ENCODE measurements at regions not wholly inside any gene's neighbourhood (a gene's known extent, or its start where the extent isn't known, plus 50 kb on each side); places are given as distances from the start of the nearest gene placed in this dataset.
"Not testable (repeated sequence)": the region's sequence is repeated elsewhere in the genome, so short reads cannot be mapped to it uniquely, and the experiment has no call there.

DNA sequence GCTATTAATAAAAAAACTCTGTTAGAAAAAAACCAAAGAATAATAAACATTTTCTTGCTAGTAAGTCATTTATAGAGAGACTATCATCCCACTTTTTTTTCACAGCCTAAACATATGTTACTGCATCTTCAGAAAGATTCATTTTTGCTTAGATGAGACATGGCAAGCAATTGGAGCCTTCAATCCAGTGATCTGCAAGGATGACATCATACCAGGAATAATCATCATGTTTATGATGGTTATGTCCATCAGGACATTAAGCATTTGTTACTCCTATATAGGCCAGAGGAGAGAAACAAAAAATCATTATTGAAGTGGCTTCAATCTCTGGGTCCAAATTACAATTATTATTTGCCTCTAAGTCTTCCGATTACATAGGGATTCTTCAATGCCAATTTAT lies 626.3 kb upstream of the CCNG1 start:
- DNase-seq = no peak

DNA sequence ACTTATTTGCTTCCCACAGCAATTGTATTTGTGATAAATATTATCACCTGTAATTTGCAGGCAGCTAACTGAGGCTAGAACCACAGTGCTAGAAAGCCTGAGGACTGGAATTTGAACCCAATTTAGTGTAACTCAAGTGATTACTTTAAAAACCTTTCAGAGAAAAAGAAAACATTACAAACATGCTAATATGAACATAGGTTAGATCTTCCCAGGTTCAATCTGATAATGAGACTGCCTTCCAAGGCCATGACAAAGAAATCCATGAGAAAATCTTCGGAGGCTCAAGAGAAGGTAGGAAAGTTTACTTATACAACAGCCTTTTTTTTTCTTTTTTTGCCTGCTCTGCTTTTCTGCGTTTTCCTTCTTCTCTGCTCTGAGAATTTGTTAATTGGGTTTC lies 620.6 kb upstream of the CCNG1 start:
- DNase-seq = no peak

DNA sequence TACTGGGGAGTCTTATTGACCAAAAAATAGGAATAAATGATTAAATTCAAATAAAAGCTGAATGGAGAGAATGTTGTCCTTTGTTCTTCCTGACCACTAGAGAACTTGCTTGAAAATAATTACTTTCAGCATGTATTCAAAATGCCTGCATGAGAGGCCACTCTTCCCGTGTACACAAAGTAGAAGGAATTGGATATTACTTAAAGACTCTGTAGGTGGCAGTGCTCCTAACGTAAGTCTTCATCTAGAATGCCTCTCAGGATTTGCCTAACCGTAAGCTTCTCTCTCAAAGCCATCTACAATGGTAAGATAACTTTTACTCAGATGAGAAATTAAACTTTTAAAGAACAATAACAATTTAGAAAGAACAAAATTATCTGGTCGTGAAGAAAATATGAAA lies 620.0 kb upstream of the CCNG1 start:
- no peak for DNase-seq

DNA sequence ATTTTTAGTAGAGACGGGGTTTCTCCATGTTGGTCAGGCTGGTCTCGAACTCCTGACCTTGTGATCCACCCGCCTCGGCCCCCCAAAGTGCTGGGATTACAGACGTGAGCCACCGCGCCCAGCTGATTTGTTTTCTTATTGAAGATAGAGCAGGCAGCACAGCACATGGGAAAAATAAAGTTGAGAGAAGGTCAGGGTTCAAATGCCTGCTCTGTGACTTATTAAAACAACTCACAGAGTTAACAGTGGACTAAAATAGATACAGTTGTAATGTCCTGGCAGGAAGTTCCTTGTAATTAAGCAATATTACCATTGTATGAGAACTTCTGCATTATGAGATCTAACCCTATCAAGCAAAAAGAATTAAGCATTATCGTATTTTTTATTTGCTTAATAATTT lies 615.7 kb upstream of the CCNG1 start:
- DNase-seq = not testable (repeated sequence)

DNA sequence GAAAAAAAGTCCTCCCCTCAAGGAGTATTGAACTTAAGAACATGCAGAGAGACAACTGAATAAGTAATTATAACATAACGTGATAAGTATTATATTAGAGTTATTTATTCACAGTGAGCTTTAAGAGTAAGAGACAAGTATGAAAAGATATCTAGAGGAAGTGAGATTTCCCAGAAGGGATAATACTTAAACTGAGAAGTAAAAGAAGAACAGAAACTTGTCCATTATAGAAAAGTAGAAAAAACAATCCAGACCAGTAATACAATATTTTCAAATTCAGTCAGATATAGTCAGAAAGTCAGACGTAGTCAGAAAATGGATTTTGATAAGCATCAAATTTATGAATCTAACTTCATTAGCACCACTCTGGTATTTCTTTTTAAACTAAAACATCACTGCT lies 613.0 kb upstream of the CCNG1 start:
- no peak for DNase-seq

DNA sequence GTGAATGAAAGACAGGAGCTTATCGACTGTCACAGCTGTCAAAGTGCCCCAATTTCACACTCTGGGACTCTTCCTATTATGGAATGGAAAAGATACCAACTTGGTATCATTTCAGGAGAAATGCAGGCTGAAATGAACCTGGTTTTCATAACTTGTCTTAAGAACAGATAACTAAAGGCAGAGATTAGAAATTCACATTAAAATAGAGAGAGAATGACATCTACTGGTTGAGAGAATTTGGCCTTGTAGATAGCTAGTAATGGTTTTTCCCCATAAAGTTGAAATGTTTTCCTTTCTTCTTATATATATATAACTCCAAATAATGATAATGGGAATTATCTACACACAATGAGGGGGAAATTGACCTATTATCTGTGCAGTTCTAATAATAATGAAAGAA lies 600.2 kb upstream of the CCNG1 start:
- no peak for DNase-seq

DNA sequence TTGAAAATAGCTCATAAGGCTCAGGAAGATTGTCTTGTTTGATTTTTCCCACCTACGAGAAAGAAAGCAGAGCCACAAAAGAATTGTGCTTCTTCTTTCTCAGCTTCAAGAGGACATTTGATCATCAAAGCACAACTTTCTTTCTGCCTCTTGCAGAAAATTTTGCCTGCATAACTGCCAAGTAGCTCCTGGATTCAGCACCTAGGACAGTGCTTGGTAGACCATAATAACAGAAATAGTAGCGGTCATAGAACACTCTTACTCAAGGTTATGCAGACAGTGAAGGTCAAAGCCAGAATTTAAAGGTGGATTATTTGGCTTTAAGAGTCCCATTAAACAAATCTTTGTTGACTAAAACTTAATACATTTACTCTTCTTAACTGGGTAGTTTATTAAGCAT lies 594.7 kb upstream of the CCNG1 start:
- DNase-seq = no peak

DNA sequence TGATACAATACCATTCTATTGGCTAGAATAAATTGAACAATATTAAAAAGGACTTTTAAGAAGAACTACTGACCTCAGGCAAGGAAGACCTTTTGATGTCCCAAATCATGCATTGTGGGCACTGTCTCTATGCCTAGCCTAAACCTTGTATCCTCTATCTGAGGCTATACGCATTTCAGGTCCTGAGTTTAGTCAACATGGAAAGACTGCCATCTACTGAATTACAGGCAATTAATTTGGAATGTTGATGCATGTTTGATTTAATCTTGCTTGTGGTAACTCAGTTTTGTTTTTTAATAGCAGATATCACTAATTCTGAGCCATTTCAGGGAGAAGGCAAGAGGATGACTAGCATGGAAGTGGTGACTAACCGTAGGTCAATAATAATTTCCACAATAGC lies 585.3 kb upstream of the CCNG1 start:
- no peak for DNase-seq

DNA sequence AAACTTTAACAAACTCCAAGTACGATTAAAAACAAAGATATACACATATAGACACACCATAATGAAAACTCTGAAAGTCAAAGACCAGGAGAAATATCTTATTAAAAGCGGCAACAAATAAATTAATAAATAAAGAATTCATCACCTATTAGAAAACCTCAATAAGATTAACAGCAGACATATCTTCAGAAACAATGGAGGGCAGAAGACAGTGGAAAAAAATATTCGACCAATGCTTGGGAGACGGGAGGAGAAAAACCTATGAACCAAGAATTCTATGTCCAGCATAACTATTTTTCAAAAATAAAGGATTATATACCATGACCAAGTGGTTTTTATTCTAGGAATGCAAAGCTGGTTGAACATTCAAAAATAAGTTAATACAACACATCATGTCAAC lies 578.6 kb upstream of the CCNG1 start:
- no peak for DNase-seq

DNA sequence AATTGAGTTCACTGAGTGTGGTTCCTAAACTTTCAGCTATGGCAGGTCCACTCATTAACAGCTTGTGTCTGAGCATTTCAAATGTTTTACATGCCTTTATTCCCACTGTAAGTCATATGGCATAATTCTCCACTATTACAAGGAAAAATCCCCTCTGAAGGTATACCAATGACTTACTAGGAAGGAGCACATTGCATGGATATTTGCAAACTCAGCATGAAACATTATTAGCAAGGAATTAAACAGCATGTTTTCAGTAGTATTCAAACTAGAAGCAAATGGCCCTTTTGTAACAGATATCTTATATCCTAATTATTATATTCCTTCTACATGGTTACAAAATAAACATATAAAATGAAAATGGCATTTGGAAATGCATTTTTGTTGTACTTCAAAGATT lies 566.4 kb upstream of the CCNG1 start:
- DNase-seq = no peak

DNA sequence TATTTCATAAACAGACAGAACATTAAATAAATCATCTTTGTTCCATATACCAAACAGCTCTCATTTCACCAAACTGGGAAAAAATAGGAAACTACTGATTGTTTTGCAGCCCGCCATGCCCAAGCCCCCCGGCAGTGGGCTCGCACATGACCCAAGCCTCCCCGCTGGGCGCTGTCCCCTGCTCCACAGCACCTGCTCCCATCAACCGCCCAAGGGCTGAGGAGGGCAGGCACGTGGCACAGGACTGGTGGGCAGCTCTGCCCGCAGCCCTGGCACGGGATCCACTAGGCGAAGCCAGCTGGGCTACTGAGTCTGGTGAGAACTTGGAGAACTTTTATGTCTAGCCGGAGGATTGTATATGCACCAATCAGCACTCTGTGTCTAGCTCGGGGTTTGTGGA lies 554.8 kb upstream of the CCNG1 start:
- DNase-seq = no peak

DNA sequence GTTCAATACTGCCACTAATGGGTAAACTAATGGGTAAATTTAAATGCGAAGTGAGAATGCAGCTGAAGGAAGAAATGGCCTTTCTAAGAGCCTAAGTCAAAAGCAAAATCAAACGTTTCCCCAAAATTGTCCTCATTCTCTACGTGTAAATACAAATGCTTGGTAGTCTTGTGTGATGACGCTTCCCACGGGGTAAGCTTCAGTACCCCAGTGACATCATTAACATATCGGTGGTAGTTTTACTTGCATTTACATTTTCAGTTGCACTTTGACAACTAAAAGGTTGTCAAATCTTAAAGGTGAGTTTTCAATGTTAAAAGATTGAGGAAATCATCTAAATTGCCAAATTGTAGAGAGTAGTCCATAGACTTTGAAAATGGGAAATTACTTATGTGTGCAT lies 550.7 kb upstream of the CCNG1 start:
- no peak for DNase-seq

DNA sequence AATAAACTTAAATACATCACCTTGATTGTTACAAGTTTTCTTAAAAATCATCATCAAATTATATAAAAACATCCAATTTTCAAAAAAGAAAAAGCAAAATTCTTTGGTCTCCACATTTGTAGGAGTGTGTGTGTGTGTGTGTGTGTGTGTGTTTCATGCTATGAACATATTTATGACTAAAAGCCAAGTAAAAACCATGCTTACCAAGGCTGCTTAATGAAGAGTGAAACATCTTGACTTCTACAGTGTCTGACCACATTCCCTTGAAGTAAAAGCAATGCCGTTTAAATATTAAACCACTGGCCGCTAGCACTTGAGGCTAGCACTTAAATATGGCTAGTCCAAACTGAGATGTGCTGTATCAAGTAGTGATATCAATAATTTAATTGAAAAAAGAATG lies 549.1 kb upstream of the CCNG1 start:
- DNase-seq = no peak

DNA sequence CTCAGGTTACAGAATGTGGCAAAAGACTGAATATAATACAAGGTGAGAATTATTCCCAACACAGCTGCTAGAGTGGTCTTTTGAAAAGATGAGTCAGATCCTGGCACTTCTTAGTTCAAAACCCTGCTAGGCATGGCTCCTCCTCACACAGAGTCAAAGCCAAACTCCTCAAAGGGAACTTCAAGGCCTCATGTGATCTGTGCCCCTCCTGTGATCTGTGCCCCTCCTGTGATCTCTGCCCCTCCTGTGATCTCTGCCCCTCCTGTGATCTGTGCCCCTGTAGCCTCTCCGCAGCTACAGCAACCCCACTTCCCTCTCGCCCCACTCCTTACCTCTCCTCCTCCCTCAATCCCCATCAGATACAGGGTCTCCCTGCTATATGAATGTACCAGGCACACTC lies 525.5 kb upstream of the CCNG1 start:
- no peak for DNase-seq

DNA sequence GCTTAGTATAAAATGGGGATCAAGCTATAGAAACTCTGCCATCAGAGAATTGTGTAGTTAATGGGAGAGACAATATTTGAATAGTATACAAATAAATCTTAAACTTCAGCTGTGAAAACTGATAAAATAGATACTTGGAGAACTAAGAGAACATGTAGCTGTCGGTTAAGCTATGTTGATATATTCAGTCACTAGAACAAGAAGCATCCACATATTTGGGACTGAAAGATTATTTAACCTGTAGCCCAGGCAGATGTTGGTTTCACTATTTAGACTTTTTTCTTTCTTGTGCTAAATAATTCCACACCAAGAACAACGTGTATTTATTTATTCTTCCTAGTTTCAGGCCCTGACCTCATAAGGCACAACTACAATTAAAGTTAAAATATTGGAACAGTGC lies 521.0 kb upstream of the CCNG1 start:
- DNase-seq = no peak

DNA sequence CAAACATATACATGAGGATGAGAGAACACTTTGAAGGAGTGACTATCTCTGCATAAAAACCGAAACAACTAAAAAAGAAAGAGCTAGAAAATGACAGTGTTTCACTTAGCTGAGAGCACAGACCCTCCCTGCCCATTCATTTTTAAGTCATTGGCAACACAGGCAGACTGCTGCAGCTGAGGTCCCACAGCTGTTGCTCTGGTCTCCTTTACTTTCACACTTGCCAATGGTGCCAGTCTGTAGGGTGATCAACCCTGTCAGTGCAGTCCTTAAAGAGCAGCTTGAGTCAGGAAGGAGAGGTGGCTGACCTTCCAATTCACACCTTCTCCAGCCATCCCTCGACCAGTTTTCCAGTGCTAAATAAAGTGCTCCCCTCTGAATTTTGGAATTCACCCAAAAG lies 508.3 kb upstream of the CCNG1 start:
- no peak for DNase-seq

DNA sequence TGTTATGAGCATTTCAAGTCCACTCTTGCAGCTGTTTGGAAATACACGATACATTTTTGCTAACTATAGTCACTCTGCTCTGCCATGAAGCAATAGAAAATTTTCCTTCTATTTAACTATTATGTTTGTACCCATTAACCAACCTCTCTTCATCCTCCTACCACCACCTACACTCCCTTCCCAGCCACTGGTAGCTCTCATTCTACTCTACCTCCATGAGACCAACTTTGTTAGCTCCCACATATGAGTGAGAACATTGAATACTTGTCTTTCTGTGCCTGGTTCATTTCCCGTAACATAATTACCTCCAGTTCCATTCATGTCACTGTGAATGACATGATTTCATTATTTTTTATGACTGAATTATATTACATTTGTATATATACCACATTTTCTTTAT lies 505.9 kb upstream of the CCNG1 start:
- no peak for DNase-seq

DNA sequence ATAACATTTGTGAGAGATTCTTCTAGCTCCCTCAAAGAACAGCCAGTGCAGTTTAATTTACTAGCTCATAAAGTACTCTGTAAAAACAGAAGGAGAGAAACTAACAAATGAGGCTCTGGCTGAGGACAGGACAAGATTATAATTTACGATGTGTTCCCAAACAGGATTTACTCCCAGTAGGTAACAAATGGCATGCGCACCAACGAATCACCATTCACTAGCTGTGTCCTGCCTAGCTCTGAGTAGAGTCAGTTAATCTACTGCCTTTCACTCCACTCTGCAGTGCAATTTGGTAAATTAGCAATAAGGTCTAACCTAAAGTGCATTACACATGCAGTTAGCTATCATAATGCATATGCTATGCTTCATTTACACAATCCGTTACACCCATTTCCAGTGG lies 497.4 kb upstream of the CCNG1 start:
- no peak for DNase-seq

DNA sequence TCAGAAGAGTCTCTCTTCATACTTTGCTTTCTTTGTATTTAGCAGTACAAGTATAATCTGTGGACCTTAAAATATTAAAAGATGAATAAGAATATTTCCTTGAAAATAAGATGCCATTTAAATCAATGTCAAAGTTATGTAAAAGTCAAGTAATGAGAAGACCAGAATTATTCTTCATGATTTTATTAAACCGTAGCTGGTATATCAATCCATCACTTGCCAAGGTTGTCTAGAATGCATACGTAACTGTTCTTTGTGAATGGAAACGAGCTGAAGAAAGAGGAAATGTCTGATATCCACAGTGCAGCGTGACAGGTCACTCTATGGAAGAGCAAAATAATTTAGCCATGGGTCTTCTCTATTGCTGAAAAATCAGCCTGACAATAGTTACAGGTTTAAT lies 488.7 kb upstream of the CCNG1 start:
- DNase-seq = no peak

DNA sequence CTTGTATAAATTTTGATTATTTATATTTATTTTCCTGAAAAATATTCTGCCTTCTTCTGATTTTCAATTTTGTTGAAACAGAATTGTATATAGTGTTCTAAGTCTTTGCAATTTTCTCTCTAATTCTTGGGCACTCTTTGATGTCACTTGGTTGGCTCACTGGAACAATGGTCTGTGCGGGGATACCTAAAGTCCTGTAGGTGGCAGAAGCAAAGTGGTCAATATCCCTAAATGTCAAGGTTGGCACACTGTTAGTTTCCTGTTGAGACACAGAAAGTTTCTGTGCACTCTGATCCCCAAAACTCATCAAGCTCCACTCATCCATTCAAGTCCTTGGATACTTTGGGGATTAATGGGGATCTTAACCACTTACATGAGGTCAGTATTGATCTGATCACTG lies 480.8 kb upstream of the CCNG1 start:
- DNase-seq = no peak

DNA sequence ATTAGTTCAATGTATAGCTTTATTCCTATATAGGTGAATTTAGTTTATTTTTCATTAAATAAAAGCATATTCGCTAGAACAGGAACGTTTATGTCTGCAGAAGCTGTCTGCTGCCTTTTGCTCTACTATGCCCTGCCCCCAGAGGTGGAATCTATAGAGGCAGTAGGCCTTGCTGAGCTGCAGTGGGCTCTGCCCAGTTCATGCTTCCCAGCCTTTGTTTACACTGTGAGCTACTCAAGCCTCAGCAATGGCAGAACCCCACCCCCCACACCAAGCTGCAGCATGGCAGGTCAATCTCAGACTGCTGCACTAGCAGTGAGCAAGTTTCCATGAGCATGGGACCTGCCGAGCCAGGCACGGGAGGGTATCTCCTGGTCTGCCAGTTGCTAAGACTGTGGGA lies 473.3 kb upstream of the CCNG1 start:
- not testable (repeated sequence) for DNase-seq

DNA sequence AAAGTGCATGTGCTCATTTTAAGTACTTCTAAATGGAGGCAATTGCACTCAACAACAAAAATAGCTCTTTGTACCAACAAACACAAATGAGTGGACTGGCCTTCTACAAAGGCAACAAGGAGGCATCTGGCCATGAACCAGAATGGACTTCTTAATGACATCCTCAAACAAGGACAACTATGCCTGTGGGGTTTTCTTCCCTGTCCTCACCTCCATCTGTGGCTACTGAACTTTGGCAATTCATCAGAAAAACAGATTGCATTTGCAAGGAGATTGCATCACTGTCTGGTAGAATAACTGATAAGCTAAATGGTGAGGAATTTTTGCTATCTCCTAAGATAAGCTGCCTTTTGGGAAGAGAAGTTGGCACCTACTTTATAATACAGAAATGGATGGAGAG lies 447.3 kb upstream of the CCNG1 start:
- no peak for DNase-seq

DNA sequence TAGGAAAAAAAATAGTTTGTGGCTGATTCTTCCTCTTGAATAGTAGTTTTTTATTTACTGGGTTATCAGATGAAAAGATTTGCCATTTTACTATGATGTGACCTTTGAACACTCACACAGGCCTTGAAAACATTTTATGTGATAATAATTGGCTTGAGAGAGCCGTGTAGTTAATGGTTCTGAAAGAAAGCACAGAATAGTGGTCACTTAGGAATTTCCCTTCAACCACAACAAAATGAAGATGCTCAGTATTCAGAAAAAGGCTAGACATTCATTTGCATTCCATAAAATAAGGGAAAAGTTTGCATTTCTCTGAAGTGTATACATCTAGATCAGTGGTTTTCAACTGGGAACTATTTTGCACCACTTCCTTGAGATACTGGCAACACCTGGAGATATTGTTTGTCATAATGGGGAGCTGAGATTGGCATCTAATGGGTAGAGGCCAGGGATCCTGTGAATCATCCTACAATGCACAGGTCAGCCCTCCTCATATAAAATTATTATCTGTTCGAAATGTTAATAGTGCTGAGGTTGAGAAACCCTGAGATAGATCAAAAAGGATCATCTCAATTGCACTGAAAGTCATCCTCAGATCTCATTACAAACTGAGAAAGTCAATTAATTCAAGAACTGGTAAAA lies 446.4 kb upstream of the CCNG1 start:
- no peak for DNase-seq

DNA sequence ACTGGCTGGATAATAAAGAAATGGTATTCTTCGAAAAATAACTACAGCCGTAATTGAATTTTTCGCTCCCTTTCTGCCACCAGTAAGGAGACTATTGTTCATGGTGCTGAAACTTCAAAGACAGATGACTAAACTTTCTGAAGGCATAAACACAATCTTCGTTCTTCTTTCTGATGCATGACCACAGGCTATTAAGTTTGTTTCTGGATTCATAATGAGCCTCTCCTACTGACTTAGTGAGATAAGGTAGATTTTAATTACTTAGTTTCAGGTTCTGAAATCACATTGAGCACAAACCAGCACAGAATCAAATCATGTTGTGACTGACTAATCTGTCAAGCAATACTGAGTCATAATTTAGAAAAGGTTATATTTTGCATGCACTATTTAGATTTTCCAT lies 441.8 kb upstream of the CCNG1 start:
- DNase-seq = no peak

DNA sequence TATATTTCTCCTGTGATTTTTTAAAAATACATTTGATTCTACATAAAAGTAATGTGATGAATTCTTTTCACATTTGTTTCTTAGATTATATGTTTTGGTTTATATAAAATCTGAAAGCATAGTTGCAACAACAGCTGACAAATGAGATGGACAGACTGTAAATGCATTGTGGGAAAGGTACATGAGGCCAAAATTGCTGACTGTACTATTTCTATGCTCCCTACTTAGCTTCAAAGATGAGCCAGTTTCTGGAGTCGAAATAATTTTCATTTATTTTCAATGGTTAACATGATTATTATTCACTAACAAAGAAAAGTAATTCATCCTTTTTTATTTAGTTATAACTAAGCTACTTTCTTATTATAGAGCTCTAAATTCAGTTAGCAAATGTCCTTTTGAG lies 441.3 kb upstream of the CCNG1 start:
- no peak for DNase-seq

DNA sequence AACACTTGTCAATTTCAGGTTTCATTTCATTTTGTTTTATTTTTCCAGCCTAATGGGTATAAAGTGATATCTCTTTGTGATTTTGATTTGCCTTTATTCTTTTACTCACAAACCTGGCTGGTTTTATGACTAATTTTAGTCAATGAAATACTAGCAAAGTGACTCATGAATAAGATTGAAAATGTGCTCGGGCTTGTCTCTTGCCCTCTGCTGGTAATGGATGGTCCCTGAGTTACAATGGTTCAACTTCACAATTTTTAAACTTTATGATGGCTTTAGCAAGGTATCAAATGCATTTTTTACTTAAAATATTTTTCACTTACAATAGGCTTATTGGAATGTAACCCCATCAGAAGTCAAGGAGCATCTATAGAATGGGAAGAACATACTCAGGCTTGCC lies 431.4 kb upstream of the CCNG1 start:
- no peak for DNase-seq
